Muscle layer of colon (tissue), 2 donors: ENCODE measurements at regions not wholly inside any gene's neighbourhood (a gene's known extent, or its start where the extent isn't known, plus 50 kb on each side); places are given as distances from the start of the nearest gene placed in this dataset.
"Not testable (repeated sequence)": the region's sequence is repeated elsewhere in the genome, so short reads cannot be mapped to it uniquely, and the experiment has no call there.

Experiments
- H3K27ac ChIP-seq: one replicate; pipeline ENCODE4 v1.7.0; 2013; ENCODE audit warnings: low read depth, mild to moderate bottlenecking, low read length, moderate library complexity
- H3K27me3 ChIP-seq, 2 donors: one replicate each; pipeline ENCODE4 v1.7.0; 2013; ENCODE audit warnings: low read length in 2 of 2, mild to moderate bottlenecking in 2 of 2; ENCODE audit not compliant: insufficient read depth in 2 of 2, control insufficient read depth in 1 of 2
- H3K36me3 ChIP-seq: one replicate; pipeline ENCODE4 v1.7.0; 2013; ENCODE audit warnings: mild to moderate bottlenecking, low read length; ENCODE audit not compliant: insufficient read depth
- H3K4me1 ChIP-seq: one replicate; pipeline ENCODE4 v1.7.0; 2013; ENCODE audit warnings: mild to moderate bottlenecking, low read length; ENCODE audit not compliant: insufficient read depth
- H3K4me3 ChIP-seq, 2 donors: one replicate each; pipeline ENCODE4 v1.7.0; 2013; ENCODE audit warnings: low read length in 2 of 2, low read depth in 1 of 2, mild to moderate bottlenecking in 1 of 2, moderate library complexity in 1 of 2
- H3K9ac ChIP-seq: one replicate; pipeline ENCODE4 v1.7.0; 2013; ENCODE audit warnings: low read length
- H3K9me3 ChIP-seq: one replicate; pipeline ENCODE4 v1.7.0; 2013; ENCODE audit warnings: mild to moderate bottlenecking, low read length
- donor health status: abdominal sarcoma.
- donor health status: Adenocarcinoma of cecum.

GRCh38 chr11:116691771-116692177 is 81.0 kb downstream of the BUD13 start:
- Histone ChIP-seq H3K4me3 (no peak overlapping the region), H3K27ac (no peak overlapping the region), H3K9ac (no peak overlapping the region), H3K9me3 (no peaks in the 10 kb centered on the region), H3K4me1 (no peaks in the 10 kb centered on the region), H3K36me3 (no peaks in the 10 kb centered on the region), H3K27me3 (no peaks in the 10 kb centered on the region)

- H3K9me3 ChIP-seq, result no peaks in the 10 kb centered on the region
- H3K27me3 ChIP-seq, result no peaks in the 10 kb centered on the region
- H3K4me3 ChIP-seq, result no peak overlapping the region
- no peak overlapping the region for H3K27ac ChIP-seq
- H3K36me3 ChIP-seq, result no peaks in the 10 kb centered on the region
- no peak overlapping the region for H3K9ac ChIP-seq
- no peaks in the 10 kb centered on the region for H3K4me1 ChIP-seq
Observed at GRCh38 chr11:116690611-116691010, 82.2 kb downstream of the BUD13 start.

- Histone ChIP-seq H3K9me3 (no peaks in the 10 kb centered on the region), H3K4me1 (no peaks in the 10 kb centered on the region), H3K27ac (no peak overlapping the region), H3K27me3 (no peaks in the 10 kb centered on the region), H3K4me3 (no peak overlapping the region), H3K36me3 (no peaks in the 10 kb centered on the region), H3K9ac (no peak overlapping the region)
Observed at GRCh38 chr11:116689413-116690127, 83.2 kb downstream of the BUD13 start.

- Histone ChIP-seq H3K4me3 (no peak overlapping the region), H3K9ac (no peak overlapping the region), H3K27me3 (no peaks in the 10 kb centered on the region), H3K27ac (no peak overlapping the region), H3K9me3 (no peaks in the 10 kb centered on the region), H3K4me1 (no peaks in the 10 kb centered on the region), H3K36me3 (no peaks in the 10 kb centered on the region)
Observed at GRCh38 chr11:116688202-116688540, 84.6 kb downstream of the BUD13 start.

GRCh38 chr11:116687458-116688201 is 85.2 kb downstream of the BUD13 start:
- no peaks in the 10 kb centered on the region for H3K36me3 ChIP-seq
- H3K4me3 ChIP-seq, result no peak overlapping the region
- H3K9me3 ChIP-seq, result no peaks in the 10 kb centered on the region
- no peak overlapping the region for H3K9ac ChIP-seq
- no peaks in the 10 kb centered on the region for H3K27me3 ChIP-seq
- no peak overlapping the region for H3K27ac ChIP-seq
- no peaks in the 10 kb centered on the region for H3K4me1 ChIP-seq

GRCh38 chr11:116686866-116687265 is 85.9 kb downstream of the BUD13 start:
- no peak overlapping the region for H3K4me3 ChIP-seq
- H3K27me3 ChIP-seq, result no peaks in the 10 kb centered on the region
- no peaks in the 10 kb centered on the region for H3K9me3 ChIP-seq
- no peaks in the 10 kb centered on the region for H3K4me1 ChIP-seq
- no peak overlapping the region for H3K9ac ChIP-seq
- H3K36me3 ChIP-seq, result no peaks in the 10 kb centered on the region
- H3K27ac ChIP-seq, result no peak overlapping the region

GRCh38 chr11:116683982-116684381 is 88.8 kb downstream of the BUD13 start:
- H3K4me1 ChIP-seq, result no peaks in the 10 kb centered on the region
- no peak overlapping the region for H3K27ac ChIP-seq
- no peaks in the 10 kb centered on the region for H3K36me3 ChIP-seq
- H3K27me3 ChIP-seq, result no peaks in the 10 kb centered on the region
- no peak overlapping the region for H3K4me3 ChIP-seq
- no peak overlapping the region for H3K9ac ChIP-seq
- H3K9me3 ChIP-seq, result no peaks in the 10 kb centered on the region

- H3K27me3 ChIP-seq, result no peaks in the 10 kb centered on the region
- H3K9me3 ChIP-seq, result no peaks in the 10 kb centered on the region
- H3K27ac ChIP-seq, result no peak overlapping the region
- no peaks in the 10 kb centered on the region for H3K36me3 ChIP-seq
- no peak overlapping the region for H3K4me3 ChIP-seq
- no peak overlapping the region for H3K9ac ChIP-seq
- H3K4me1 ChIP-seq, result no peaks in the 10 kb centered on the region
Observed at GRCh38 chr11:116680349-116681125, 92.2 kb downstream of the BUD13 start.

- H3K4me3 ChIP-seq, result no peak overlapping the region
- H3K4me1 ChIP-seq, result no peaks in the 10 kb centered on the region
- H3K27ac ChIP-seq, result no peak overlapping the region
- no peaks in the 10 kb centered on the region for H3K9me3 ChIP-seq
- no peak overlapping the region for H3K9ac ChIP-seq
- no peaks in the 10 kb centered on the region for H3K27me3 ChIP-seq
- no peaks in the 10 kb centered on the region for H3K36me3 ChIP-seq
Observed at GRCh38 chr11:116678887-116679286, 93.9 kb downstream of the BUD13 start.

GRCh38 chr11:116667318-116667717 is 105.5 kb downstream of the BUD13 start:
- not testable (repeated sequence) for H3K9ac ChIP-seq, H3K4me1 ChIP-seq, H3K36me3 ChIP-seq, H3K4me3 ChIP-seq, H3K27ac ChIP-seq, H3K9me3 ChIP-seq, H3K27me3 ChIP-seq

- H3K27ac ChIP-seq, H3K4me1 ChIP-seq, H3K9ac ChIP-seq, H3K36me3 ChIP-seq, H3K4me3 ChIP-seq, H3K27me3 ChIP-seq, H3K9me3 ChIP-seq: not testable (repeated sequence)
Observed at GRCh38 chr11:116666673-116667249, 106.0 kb downstream of the BUD13 start.
